GM23338 (cell line): ENCODE measurements at regions not wholly inside any gene's neighbourhood (a gene's known extent, or its start where the extent isn't known, plus 50 kb on each side); places are given as distances from the start of the nearest gene placed in this dataset.

Source experiments
- ATAC-seq: fragments of 200-7000 bp; cut with Tn5 transposase; 3 replicates; pipeline ENCODE4 v1.9.1; 2020
- DNase-seq: peaks from one replicate; pipeline ENCODE4 v3.0.0-alpha.2; 2015; ENCODE audit warnings: low spot score
- H2AFZ ChIP-seq: fragments of 200-600 bp; sonication (generic); 2 replicates; pipeline ENCODE4 v1.8.0; 2016; ENCODE audit warnings: antibody characterized with exemption, mild to moderate bottlenecking, moderate library complexity
- H3F3A ChIP-seq: fragments of 200-600 bp; sonication (generic); replicated peaks from 2 replicates; pipeline ENCODE4 v1.8.0; 2017; ENCODE audit warnings: antibody characterized with exemption, mixed run types, low read depth
- H3K27ac ChIP-seq: fragments of 200-600 bp; sonication (generic); 2 replicates; pipeline ENCODE4 v1.6.1; 2016; ENCODE audit warnings: low read depth
- H3K27me3 ChIP-seq: fragments of 200-600 bp; sonication (generic); 2 replicates; pipeline ENCODE4 v1.8.0; 2016; ENCODE audit warnings: mild to moderate bottlenecking, mixed run types, moderate library complexity; ENCODE audit not compliant: insufficient read depth
- H3K36me3 ChIP-seq: fragments of 200-600 bp; sonication (generic); 2 replicates; pipeline ENCODE4 v1.8.0; 2016; ENCODE audit warnings: mild to moderate bottlenecking; ENCODE audit not compliant: insufficient read depth
- H3K4me1 ChIP-seq: fragments of 200-600 bp; sonication (generic); 2 replicates; pipeline ENCODE4 v1.8.0; 2016; ENCODE audit warnings: mild to moderate bottlenecking, moderate library complexity; ENCODE audit not compliant: insufficient read depth
- H3K4me2 ChIP-seq: fragments of 200-600 bp; sonication (generic); 2 replicates; pipeline ENCODE4 v1.7.1; 2017; ENCODE audit warnings: mixed run types
- H3K4me3 ChIP-seq: fragments of 200-600 bp; sonication (generic); 2 replicates; pipeline ENCODE4 v1.6.1; 2016; ENCODE audit warnings: mixed run types
- H3K79me2 ChIP-seq: fragments of 200-600 bp; sonication (generic); replicated peaks from 2 replicates; pipeline ENCODE4 v1.8.0; 2017; ENCODE audit warnings: mild to moderate bottlenecking; ENCODE audit not compliant: insufficient read depth
- H3K9me2 ChIP-seq: fragments of 200-600 bp; sonication (generic); 2 replicates; pipeline ENCODE4 v1.8.0; 2017; ENCODE audit not compliant: insufficient read depth
- H4K20me1 ChIP-seq: fragments of 200-600 bp; sonication (generic); replicated peaks from 2 replicates; pipeline ENCODE4 v1.8.0; 2017; ENCODE audit warnings: mild to moderate bottlenecking; ENCODE audit not compliant: insufficient read depth
- H3K27ac Mint-ChIP-seq: 2 replicates; pipeline ENCODE4 v1.8.0; 2020; ENCODE audit warnings: inconsistent platforms, mild to moderate bottlenecking, moderate library complexity, mixed read lengths
- H3K27me3 Mint-ChIP-seq: 3 replicates; pipeline ENCODE4 v1.8.0; 2022; ENCODE audit warnings: low read depth, mild to moderate bottlenecking, moderate library complexity, mixed read lengths, inconsistent platforms; ENCODE audit not compliant: insufficient read depth, poor library complexity
- H3K36me3 Mint-ChIP-seq: 3 replicates; pipeline ENCODE4 v1.8.0; 2021; ENCODE audit warnings: low read depth, mild to moderate bottlenecking, inconsistent platforms, moderate library complexity, mixed read lengths
- H3K4me1 Mint-ChIP-seq: 3 replicates; pipeline ENCODE4 v1.8.0; 2020; ENCODE audit warnings: mild to moderate bottlenecking, inconsistent platforms, mixed read lengths
- H3K4me3 Mint-ChIP-seq: 3 replicates; pipeline ENCODE4 v1.8.0; 2021; ENCODE audit warnings: moderate library complexity, mild to moderate bottlenecking, inconsistent platforms, mixed read lengths
- H3K9me3 Mint-ChIP-seq: 3 replicates; pipeline ENCODE4 v1.8.0; 2020; ENCODE audit warnings: moderate library complexity, mild to moderate bottlenecking, inconsistent platforms, mixed read lengths
- CREB1 ChIP-seq: fragments of 250-450 bp; sonication (Bioruptor Pico); IDR thresholded peaks from 2 replicates; pipeline ENCODE4 v1.5.0; 2020; ENCODE audit warnings: low read depth, mild to moderate bottlenecking, moderate library complexity
- ETS1 ChIP-seq: IDR thresholded peaks from 2 replicates; pipeline ENCODE4 v1.6.1; 2016; ENCODE audit warnings: antibody characterized with exemption
- EZH2 ChIP-seq: fragments of 200-600 bp; sonication (generic); IDR thresholded peaks from one replicate; pipeline ENCODE4 v1.8.0; 2017; ENCODE audit warnings: antibody characterized with exemption, mild to moderate bottlenecking, low read depth; ENCODE audit not compliant: unreplicated experiment
- EZH2phosphoT487 ChIP-seq: fragments of 200-600 bp; sonication (generic); IDR thresholded peaks from one replicate; pipeline ENCODE4 v1.8.1; 2018; ENCODE audit warnings: antibody characterized with exemption; ENCODE audit not compliant: unreplicated experiment
- NANOG ChIP-seq: IDR thresholded peaks from 2 replicates; pipeline ENCODE4 v1.6.1; 2016; ENCODE audit warnings: antibody characterized with exemption, borderline replicate concordance
- POLR2AphosphoS5 ChIP-seq: IDR thresholded peaks from 2 replicates; pipeline ENCODE4 v1.6.1; 2016; ENCODE audit warnings: antibody characterized with exemption, low read depth
- ZNF331 ChIP-seq: fragments of 250-450 bp; sonication (Bioruptor Pico); IDR thresholded peaks from 2 replicates; pipeline ENCODE4 v1.5.0; 2020; ENCODE audit warnings: low read depth, mild to moderate bottlenecking, moderate library complexity
- TF ChIP-seq, protein P1 (sequence below): fragments of 250-450 bp; sonication (Bioruptor Pico); IDR thresholded peaks from 2 replicates; pipeline ENCODE4 v1.5.0; 2020; ENCODE audit warnings: mild to moderate bottlenecking, moderate library complexity
- TF ChIP-seq, protein P2 (sequence below), 2 experiments: fragments of 200-600 bp in 1 of 2; sonication (generic) in 1 of 2; conservative IDR thresholded peaks; 2 replicates each; pipeline versions ENCODE4 v1.5.1 to v1.6.1; 2016 to 2017; ENCODE audit warnings: antibody characterized with exemption in 2 of 2, low read depth in 2 of 2, mild to moderate bottlenecking in 2 of 2, moderate library complexity in 1 of 2
- TF ChIP-seq, protein P3 (sequence below): IDR thresholded peaks from one replicate; pipeline ENCODE4 v1.6.1; 2018; ENCODE audit warnings: antibody characterized with exemption; ENCODE audit not compliant: unreplicated experiment

DNA sequence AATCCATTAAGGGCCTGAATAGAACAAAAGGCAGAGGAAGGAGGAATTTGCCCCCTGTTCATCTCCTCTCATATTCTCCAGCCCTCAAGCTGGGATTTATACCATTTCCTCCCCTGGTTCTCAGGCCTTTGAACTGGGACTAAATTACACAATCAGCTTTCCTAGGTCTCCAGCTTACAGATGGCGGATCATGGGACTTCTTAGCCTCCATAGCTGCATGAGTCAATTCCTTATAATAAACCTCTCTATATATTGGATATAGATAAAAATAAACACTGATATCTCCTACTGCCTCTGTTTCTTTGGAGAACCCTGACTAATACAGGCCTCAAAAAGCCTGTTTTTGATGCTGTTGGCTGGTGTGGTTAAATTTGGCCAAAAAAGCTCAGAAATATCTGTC is 84.5 kb upstream of the TMEM108 start:
- no peaks in the 10 kb centered on the region for H3K27me3 ChIP-seq
- no peaks in the 10 kb centered on the region for H3K79me2 ChIP-seq
- H2AFZ ChIP-seq = no peak overlapping the region
- no peaks in the 10 kb centered on the region for H4K20me1 ChIP-seq
- no peaks in the 10 kb centered on the region for H3K4me1 ChIP-seq
- Mint-ChIP-seq H3K4me1 (peaks cover 8% of the 10 kb centered on the region; the same call in 1 of the 3 replicates), H3K27me3 (peaks cover 8% of the 10 kb centered on the region), H3K9me3 (peaks cover 5% of the 10 kb centered on the region), H3K27ac (no peak overlapping the region), H3K36me3 (peaks cover 4% of the 10 kb centered on the region; the same call in 1 of the 3 replicates), H3K4me3 (no peak overlapping the region)
- DNase-seq (no peak), ATAC-seq (no peak)
- no peak overlapping the region for H3K4me2 ChIP-seq
- no peaks in the 10 kb centered on the region for H3F3A ChIP-seq
- TF ChIP-seq NANOG = no peak
- H3K36me3 ChIP-seq = no peaks in the 10 kb centered on the region
- H3K27ac ChIP-seq = no peak overlapping the region
- peaks cover 31% of the 10 kb centered on the region for H3K9me2 ChIP-seq
- no peak overlapping the region for H3K4me3 ChIP-seq

- H3K79me2 ChIP-seq = no peaks in the 10 kb centered on the region
- no peak overlapping the region for H3K27ac Mint-ChIP-seq
- no peak overlapping the region for H3K27ac ChIP-seq
- no peaks in the 10 kb centered on the region for H3K9me2 ChIP-seq
- TF ChIP-seq, protein P1, sequence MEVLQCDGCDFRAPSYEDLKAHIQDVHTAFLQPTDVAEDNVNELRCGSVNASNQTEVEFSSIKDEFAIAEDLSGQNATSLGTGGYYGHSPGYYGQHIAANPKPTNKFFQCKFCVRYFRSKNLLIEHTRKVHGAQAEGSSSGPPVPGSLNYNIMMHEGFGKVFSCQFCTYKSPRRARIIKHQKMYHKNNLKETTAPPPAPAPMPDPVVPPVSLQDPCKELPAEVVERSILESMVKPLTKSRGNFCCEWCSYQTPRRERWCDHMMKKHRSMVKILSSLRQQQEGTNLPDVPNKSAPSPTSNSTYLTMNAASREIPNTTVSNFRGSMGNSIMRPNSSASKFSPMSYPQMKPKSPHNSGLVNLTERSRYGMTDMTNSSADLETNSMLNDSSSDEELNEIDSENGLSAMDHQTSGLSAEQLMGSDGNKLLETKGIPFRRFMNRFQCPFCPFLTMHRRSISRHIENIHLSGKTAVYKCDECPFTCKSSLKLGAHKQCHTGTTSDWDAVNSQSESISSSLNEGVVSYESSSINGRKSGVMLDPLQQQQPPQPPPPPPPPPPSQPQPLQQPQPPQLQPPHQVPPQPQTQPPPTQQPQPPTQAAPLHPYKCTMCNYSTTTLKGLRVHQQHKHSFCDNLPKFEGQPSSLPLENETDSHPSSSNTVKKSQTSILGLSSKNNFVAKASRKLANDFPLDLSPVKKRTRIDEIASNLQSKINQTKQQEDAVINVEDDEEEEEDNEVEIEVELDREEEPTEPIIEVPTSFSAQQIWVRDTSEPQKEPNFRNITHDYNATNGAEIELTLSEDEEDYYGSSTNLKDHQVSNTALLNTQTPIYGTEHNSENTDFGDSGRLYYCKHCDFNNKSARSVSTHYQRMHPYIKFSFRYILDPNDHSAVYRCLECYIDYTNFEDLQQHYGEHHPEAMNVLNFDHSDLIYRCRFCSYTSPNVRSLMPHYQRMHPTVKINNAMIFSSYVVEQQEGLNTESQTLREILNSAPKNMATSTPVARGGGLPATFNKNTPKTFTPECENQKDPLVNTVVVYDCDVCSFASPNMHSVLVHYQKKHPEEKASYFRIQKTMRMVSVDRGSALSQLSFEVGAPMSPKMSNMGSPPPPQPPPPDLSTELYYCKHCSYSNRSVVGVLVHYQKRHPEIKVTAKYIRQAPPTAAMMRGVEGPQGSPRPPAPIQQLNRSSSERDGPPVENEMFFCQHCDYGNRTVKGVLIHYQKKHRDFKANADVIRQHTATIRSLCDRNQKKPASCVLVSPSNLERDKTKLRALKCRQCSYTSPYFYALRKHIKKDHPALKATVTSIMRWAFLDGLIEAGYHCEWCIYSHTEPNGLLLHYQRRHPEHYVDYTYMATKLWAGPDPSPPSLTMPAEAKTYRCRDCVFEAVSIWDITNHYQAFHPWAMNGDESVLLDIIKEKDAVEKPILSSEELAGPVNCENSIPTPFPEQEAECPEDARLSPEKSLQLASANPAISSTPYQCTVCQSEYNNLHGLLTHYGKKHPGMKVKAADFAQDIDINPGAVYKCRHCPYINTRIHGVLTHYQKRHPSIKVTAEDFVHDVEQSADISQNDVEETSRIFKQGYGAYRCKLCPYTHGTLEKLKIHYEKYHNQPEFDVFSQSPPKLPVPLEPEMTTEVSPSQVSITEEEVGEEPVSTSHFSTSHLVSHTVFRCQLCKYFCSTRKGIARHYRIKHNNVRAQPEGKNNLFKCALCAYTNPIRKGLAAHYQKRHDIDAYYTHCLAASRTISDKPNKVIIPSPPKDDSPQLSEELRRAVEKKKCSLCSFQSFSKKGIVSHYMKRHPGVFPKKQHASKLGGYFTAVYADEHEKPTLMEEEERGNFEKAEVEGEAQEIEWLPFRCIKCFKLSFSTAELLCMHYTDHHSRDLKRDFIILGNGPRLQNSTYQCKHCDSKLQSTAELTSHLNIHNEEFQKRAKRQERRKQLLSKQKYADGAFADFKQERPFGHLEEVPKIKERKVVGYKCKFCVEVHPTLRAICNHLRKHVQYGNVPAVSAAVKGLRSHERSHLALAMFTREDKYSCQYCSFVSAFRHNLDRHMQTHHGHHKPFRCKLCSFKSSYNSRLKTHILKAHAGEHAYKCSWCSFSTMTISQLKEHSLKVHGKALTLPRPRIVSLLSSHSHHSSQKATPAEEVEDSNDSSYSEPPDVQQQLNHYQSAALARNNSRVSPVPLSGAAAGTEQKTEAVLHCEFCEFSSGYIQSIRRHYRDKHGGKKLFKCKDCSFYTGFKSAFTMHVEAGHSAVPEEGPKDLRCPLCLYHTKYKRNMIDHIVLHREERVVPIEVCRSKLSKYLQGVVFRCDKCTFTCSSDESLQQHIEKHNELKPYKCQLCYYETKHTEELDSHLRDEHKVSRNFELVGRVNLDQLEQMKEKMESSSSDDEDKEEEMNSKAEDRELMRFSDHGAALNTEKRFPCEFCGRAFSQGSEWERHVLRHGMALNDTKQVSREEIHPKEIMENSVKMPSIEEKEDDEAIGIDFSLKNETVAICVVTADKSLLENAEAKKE (CRISPR knock-in tag) = no peak
- TF ChIP-seq EZH2 = no peak
- TF ChIP-seq EZH2phosphoT487 = no peak
- TF ChIP-seq CREB1 (CRISPR knock-in tag) = no peak
- TF ChIP-seq NANOG = no peak
- no peak for TF ChIP-seq POLR2AphosphoS5
- TF ChIP-seq ETS1 = no peak
- TF ChIP-seq, protein P2, sequence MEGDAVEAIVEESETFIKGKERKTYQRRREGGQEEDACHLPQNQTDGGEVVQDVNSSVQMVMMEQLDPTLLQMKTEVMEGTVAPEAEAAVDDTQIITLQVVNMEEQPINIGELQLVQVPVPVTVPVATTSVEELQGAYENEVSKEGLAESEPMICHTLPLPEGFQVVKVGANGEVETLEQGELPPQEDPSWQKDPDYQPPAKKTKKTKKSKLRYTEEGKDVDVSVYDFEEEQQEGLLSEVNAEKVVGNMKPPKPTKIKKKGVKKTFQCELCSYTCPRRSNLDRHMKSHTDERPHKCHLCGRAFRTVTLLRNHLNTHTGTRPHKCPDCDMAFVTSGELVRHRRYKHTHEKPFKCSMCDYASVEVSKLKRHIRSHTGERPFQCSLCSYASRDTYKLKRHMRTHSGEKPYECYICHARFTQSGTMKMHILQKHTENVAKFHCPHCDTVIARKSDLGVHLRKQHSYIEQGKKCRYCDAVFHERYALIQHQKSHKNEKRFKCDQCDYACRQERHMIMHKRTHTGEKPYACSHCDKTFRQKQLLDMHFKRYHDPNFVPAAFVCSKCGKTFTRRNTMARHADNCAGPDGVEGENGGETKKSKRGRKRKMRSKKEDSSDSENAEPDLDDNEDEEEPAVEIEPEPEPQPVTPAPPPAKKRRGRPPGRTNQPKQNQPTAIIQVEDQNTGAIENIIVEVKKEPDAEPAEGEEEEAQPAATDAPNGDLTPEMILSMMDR (conservative IDR thresholded peaks at IDR 0.05; ENCODE audit: low read depth in 2 of 2) = no peak
- TF ChIP-seq, protein P3, sequence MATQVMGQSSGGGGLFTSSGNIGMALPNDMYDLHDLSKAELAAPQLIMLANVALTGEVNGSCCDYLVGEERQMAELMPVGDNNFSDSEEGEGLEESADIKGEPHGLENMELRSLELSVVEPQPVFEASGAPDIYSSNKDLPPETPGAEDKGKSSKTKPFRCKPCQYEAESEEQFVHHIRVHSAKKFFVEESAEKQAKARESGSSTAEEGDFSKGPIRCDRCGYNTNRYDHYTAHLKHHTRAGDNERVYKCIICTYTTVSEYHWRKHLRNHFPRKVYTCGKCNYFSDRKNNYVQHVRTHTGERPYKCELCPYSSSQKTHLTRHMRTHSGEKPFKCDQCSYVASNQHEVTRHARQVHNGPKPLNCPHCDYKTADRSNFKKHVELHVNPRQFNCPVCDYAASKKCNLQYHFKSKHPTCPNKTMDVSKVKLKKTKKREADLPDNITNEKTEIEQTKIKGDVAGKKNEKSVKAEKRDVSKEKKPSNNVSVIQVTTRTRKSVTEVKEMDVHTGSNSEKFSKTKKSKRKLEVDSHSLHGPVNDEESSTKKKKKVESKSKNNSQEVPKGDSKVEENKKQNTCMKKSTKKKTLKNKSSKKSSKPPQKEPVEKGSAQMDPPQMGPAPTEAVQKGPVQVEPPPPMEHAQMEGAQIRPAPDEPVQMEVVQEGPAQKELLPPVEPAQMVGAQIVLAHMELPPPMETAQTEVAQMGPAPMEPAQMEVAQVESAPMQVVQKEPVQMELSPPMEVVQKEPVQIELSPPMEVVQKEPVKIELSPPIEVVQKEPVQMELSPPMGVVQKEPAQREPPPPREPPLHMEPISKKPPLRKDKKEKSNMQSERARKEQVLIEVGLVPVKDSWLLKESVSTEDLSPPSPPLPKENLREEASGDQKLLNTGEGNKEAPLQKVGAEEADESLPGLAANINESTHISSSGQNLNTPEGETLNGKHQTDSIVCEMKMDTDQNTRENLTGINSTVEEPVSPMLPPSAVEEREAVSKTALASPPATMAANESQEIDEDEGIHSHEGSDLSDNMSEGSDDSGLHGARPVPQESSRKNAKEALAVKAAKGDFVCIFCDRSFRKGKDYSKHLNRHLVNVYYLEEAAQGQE = no peak
- no peak for TF ChIP-seq ZNF331 (CRISPR knock-in tag)
- H3F3A ChIP-seq = no peaks in the 10 kb centered on the region
- ATAC-seq (no peak), DNase-seq (no peak)
- H3K4me1 ChIP-seq = no peaks in the 10 kb centered on the region
- no peak overlapping the region for H2AFZ ChIP-seq
- H3K36me3 Mint-ChIP-seq = no peaks in the 10 kb centered on the region
- no peaks in the 10 kb centered on the region for H3K4me1 Mint-ChIP-seq
- no peaks in the 10 kb centered on the region for H3K27me3 ChIP-seq
- H3K4me3 Mint-ChIP-seq = no peak overlapping the region
- no peaks in the 10 kb centered on the region for H3K36me3 ChIP-seq
- no peaks in the 10 kb centered on the region for H3K27me3 Mint-ChIP-seq
- no peaks in the 10 kb centered on the region for H3K9me3 Mint-ChIP-seq
- no peaks in the 10 kb centered on the region for H4K20me1 ChIP-seq
- H3K4me3 ChIP-seq = no peak overlapping the region
- no peak overlapping the region for H3K4me2 ChIP-seq
Observed at GRCh38 chr3:132927896-132928295, 110.3 kb upstream of the TMEM108 start.
